H1 (cell line): ENCODE measurements at regions not wholly inside any gene's neighbourhood (a gene's known extent, or its start where the extent isn't known, plus 50 kb on each side); places are given as distances from the start of the nearest gene placed in this dataset.

Experiments
- TBP ChIP-seq: IDR thresholded peaks from 2 replicates; pipeline ENCODE4 v1.6.1; 2011; ENCODE audit warnings: low read depth, low read length, improper control_type of control experiment
- ZNF274 ChIP-seq: IDR thresholded peaks from 2 replicates; pipeline ENCODE4 v1.7.0; 2012; ENCODE audit warnings: low read length, borderline replicate concordance; ENCODE audit errors: extremely low read depth

GRCh38 chr6:28734443-28734959, 189.3 kb downstream of the TRIM27 start (continued):
- TF ChIP-seq ZNF274 (no peak), TBP (no peak)
